GM23338 (cell line): ENCODE measurements at regions not wholly inside any gene's neighbourhood (a gene's known extent, or its start where the extent isn't known, plus 50 kb on each side); places are given as distances from the start of the nearest gene placed in this dataset.

ENCODE experiments used
- ATAC-seq: fragments of 200-7000 bp; cut with Tn5 transposase; 3 replicates; pipeline ENCODE4 v1.9.1; 2020
- DNase-seq: peaks from one replicate; pipeline ENCODE4 v3.0.0-alpha.2; 2015; ENCODE audit warnings: low spot score
- H2AFZ ChIP-seq: fragments of 200-600 bp; sonication (generic); 2 replicates; pipeline ENCODE4 v1.8.0; 2016; ENCODE audit warnings: antibody characterized with exemption, mild to moderate bottlenecking, moderate library complexity
- H3F3A ChIP-seq: fragments of 200-600 bp; sonication (generic); replicated peaks from 2 replicates; pipeline ENCODE4 v1.8.0; 2017; ENCODE audit warnings: antibody characterized with exemption, mixed run types, low read depth
- H3K27ac ChIP-seq: fragments of 200-600 bp; sonication (generic); 2 replicates; pipeline ENCODE4 v1.6.1; 2016; ENCODE audit warnings: low read depth
- H3K27me3 ChIP-seq: fragments of 200-600 bp; sonication (generic); 2 replicates; pipeline ENCODE4 v1.8.0; 2016; ENCODE audit warnings: mild to moderate bottlenecking, mixed run types, moderate library complexity; ENCODE audit not compliant: insufficient read depth
- H3K36me3 ChIP-seq: fragments of 200-600 bp; sonication (generic); 2 replicates; pipeline ENCODE4 v1.8.0; 2016; ENCODE audit warnings: mild to moderate bottlenecking; ENCODE audit not compliant: insufficient read depth
- H3K4me1 ChIP-seq: fragments of 200-600 bp; sonication (generic); 2 replicates; pipeline ENCODE4 v1.8.0; 2016; ENCODE audit warnings: mild to moderate bottlenecking, moderate library complexity; ENCODE audit not compliant: insufficient read depth
- H3K4me2 ChIP-seq: fragments of 200-600 bp; sonication (generic); 2 replicates; pipeline ENCODE4 v1.7.1; 2017; ENCODE audit warnings: mixed run types
- H3K4me3 ChIP-seq: fragments of 200-600 bp; sonication (generic); 2 replicates; pipeline ENCODE4 v1.6.1; 2016; ENCODE audit warnings: mixed run types
- H3K79me2 ChIP-seq: fragments of 200-600 bp; sonication (generic); replicated peaks from 2 replicates; pipeline ENCODE4 v1.8.0; 2017; ENCODE audit warnings: mild to moderate bottlenecking; ENCODE audit not compliant: insufficient read depth
- H3K9me2 ChIP-seq: fragments of 200-600 bp; sonication (generic); 2 replicates; pipeline ENCODE4 v1.8.0; 2017; ENCODE audit not compliant: insufficient read depth
- H4K20me1 ChIP-seq: fragments of 200-600 bp; sonication (generic); replicated peaks from 2 replicates; pipeline ENCODE4 v1.8.0; 2017; ENCODE audit warnings: mild to moderate bottlenecking; ENCODE audit not compliant: insufficient read depth
- H3K27ac Mint-ChIP-seq: 2 replicates; pipeline ENCODE4 v1.8.0; 2020; ENCODE audit warnings: inconsistent platforms, mild to moderate bottlenecking, moderate library complexity, mixed read lengths
- H3K27me3 Mint-ChIP-seq: 3 replicates; pipeline ENCODE4 v1.8.0; 2022; ENCODE audit warnings: low read depth, mild to moderate bottlenecking, moderate library complexity, mixed read lengths, inconsistent platforms; ENCODE audit not compliant: insufficient read depth, poor library complexity
- H3K36me3 Mint-ChIP-seq: 3 replicates; pipeline ENCODE4 v1.8.0; 2021; ENCODE audit warnings: low read depth, mild to moderate bottlenecking, inconsistent platforms, moderate library complexity, mixed read lengths
- H3K4me1 Mint-ChIP-seq: 3 replicates; pipeline ENCODE4 v1.8.0; 2020; ENCODE audit warnings: mild to moderate bottlenecking, inconsistent platforms, mixed read lengths
- H3K4me3 Mint-ChIP-seq: 3 replicates; pipeline ENCODE4 v1.8.0; 2021; ENCODE audit warnings: moderate library complexity, mild to moderate bottlenecking, inconsistent platforms, mixed read lengths
- H3K9me3 Mint-ChIP-seq: 3 replicates; pipeline ENCODE4 v1.8.0; 2020; ENCODE audit warnings: moderate library complexity, mild to moderate bottlenecking, inconsistent platforms, mixed read lengths
- CREB1 ChIP-seq: fragments of 250-450 bp; sonication (Bioruptor Pico); IDR thresholded peaks from 2 replicates; pipeline ENCODE4 v1.5.0; 2020; ENCODE audit warnings: low read depth, mild to moderate bottlenecking, moderate library complexity
- ETS1 ChIP-seq: IDR thresholded peaks from 2 replicates; pipeline ENCODE4 v1.6.1; 2016; ENCODE audit warnings: antibody characterized with exemption
- EZH2phosphoT487 ChIP-seq: fragments of 200-600 bp; sonication (generic); IDR thresholded peaks from one replicate; pipeline ENCODE4 v1.8.1; 2018; ENCODE audit warnings: antibody characterized with exemption; ENCODE audit not compliant: unreplicated experiment
- JUNB ChIP-seq: IDR thresholded peaks from one replicate; pipeline ENCODE4 v1.6.1; 2016; ENCODE audit warnings: antibody characterized with exemption; ENCODE audit not compliant: unreplicated experiment
- NANOG ChIP-seq: IDR thresholded peaks from 2 replicates; pipeline ENCODE4 v1.6.1; 2016; ENCODE audit warnings: antibody characterized with exemption, borderline replicate concordance
- POLR2AphosphoS5 ChIP-seq: IDR thresholded peaks from 2 replicates; pipeline ENCODE4 v1.6.1; 2016; ENCODE audit warnings: antibody characterized with exemption, low read depth
- STAT1 ChIP-seq: IDR thresholded peaks from one replicate; pipeline ENCODE4 v1.6.1; 2016; ENCODE audit warnings: antibody characterized with exemption; ENCODE audit not compliant: unreplicated experiment
- ZNF114 ChIP-seq: fragments of 250-450 bp; sonication (Bioruptor Pico); IDR thresholded peaks from 2 replicates; pipeline ENCODE4 v1.5.0; 2020; ENCODE audit warnings: mild to moderate bottlenecking, moderate library complexity
- ZNF462 ChIP-seq: fragments of 250-450 bp; sonication (Bioruptor Pico); IDR thresholded peaks from 2 replicates; pipeline ENCODE4 v1.5.0; 2020; ENCODE audit warnings: mild to moderate bottlenecking, moderate library complexity
- TF ChIP-seq, protein P1 (sequence below): IDR thresholded peaks from one replicate; pipeline ENCODE4 v1.6.1; 2018; ENCODE audit warnings: antibody characterized with exemption; ENCODE audit not compliant: unreplicated experiment

- no peak overlapping the region for H3K4me3 Mint-ChIP-seq
- no peak overlapping the region for H2AFZ ChIP-seq
- no peaks in the 10 kb centered on the region for H3K4me1 ChIP-seq
- H3K36me3 ChIP-seq: no peaks in the 10 kb centered on the region
- no peak overlapping the region for H3K4me2 ChIP-seq
- no peak overlapping the region for H3K27ac ChIP-seq
- H3K36me3 Mint-ChIP-seq: no peaks in the 10 kb centered on the region
- H3K4me1 Mint-ChIP-seq: no peaks in the 10 kb centered on the region
- no peaks in the 10 kb centered on the region for H3F3A ChIP-seq
- H3K27me3 Mint-ChIP-seq: peaks cover 81% of the 10 kb centered on the region
- no peaks in the 10 kb centered on the region for H3K79me2 ChIP-seq
- H4K20me1 ChIP-seq: no peaks in the 10 kb centered on the region; the same call in 1 of the 2 replicates
- H3K9me2 ChIP-seq: no peaks in the 10 kb centered on the region
- DNase-seq: no peak
- no peak overlapping the region for H3K27ac Mint-ChIP-seq
- H3K27me3 ChIP-seq: peaks cover 100% of the 10 kb centered on the region
- no peaks in the 10 kb centered on the region; the same call in 2 of the 3 replicates for H3K9me3 Mint-ChIP-seq
- TF ChIP-seq STAT1: no peak
- no peak for TF ChIP-seq JUNB
- TF ChIP-seq POLR2AphosphoS5: no peak
- no peak for TF ChIP-seq CREB1 (CRISPR knock-in tag)
- no peak for ATAC-seq
- no peak overlapping the region for H3K4me3 ChIP-seq
These were observed 69.0 kb downstream of the GGTLC2 start for GRCh38 chr22:22713416-22713815.

- H3K27ac ChIP-seq: no peak overlapping the region
- no peaks in the 10 kb centered on the region for H3K9me2 ChIP-seq
- H3K4me3 Mint-ChIP-seq: no peak overlapping the region
- H3K4me1 ChIP-seq: no peaks in the 10 kb centered on the region
- H3K4me3 ChIP-seq: no peak overlapping the region
- H3K9me3 Mint-ChIP-seq: no peaks in the 10 kb centered on the region; the same call in 2 of the 3 replicates
- no peak overlapping the region for H3K4me2 ChIP-seq
- no peaks in the 10 kb centered on the region for H3K36me3 ChIP-seq
- H3K79me2 ChIP-seq: no peaks in the 10 kb centered on the region
- H3K4me1 Mint-ChIP-seq: no peaks in the 10 kb centered on the region
- ATAC-seq (no peak), DNase-seq (no peak)
- H3F3A ChIP-seq: no peaks in the 10 kb centered on the region
- H3K27ac Mint-ChIP-seq: no peak overlapping the region
- H4K20me1 ChIP-seq: no peaks in the 10 kb centered on the region; the same call in 1 of the 2 replicates
- H3K27me3 Mint-ChIP-seq: peaks cover 73% of the 10 kb centered on the region
- no peaks in the 10 kb centered on the region for H3K36me3 Mint-ChIP-seq
- H3K27me3 ChIP-seq: peaks cover 100% of the 10 kb centered on the region
- no peak overlapping the region for H2AFZ ChIP-seq
- TF ChIP-seq ZNF462 (CRISPR knock-in tag): no peak
- TF ChIP-seq, protein P1, sequence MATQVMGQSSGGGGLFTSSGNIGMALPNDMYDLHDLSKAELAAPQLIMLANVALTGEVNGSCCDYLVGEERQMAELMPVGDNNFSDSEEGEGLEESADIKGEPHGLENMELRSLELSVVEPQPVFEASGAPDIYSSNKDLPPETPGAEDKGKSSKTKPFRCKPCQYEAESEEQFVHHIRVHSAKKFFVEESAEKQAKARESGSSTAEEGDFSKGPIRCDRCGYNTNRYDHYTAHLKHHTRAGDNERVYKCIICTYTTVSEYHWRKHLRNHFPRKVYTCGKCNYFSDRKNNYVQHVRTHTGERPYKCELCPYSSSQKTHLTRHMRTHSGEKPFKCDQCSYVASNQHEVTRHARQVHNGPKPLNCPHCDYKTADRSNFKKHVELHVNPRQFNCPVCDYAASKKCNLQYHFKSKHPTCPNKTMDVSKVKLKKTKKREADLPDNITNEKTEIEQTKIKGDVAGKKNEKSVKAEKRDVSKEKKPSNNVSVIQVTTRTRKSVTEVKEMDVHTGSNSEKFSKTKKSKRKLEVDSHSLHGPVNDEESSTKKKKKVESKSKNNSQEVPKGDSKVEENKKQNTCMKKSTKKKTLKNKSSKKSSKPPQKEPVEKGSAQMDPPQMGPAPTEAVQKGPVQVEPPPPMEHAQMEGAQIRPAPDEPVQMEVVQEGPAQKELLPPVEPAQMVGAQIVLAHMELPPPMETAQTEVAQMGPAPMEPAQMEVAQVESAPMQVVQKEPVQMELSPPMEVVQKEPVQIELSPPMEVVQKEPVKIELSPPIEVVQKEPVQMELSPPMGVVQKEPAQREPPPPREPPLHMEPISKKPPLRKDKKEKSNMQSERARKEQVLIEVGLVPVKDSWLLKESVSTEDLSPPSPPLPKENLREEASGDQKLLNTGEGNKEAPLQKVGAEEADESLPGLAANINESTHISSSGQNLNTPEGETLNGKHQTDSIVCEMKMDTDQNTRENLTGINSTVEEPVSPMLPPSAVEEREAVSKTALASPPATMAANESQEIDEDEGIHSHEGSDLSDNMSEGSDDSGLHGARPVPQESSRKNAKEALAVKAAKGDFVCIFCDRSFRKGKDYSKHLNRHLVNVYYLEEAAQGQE: no peak
- no peak for TF ChIP-seq ZNF114 (CRISPR knock-in tag)
- no peak for TF ChIP-seq CREB1 (CRISPR knock-in tag)
- no peak for TF ChIP-seq POLR2AphosphoS5
- no peak for TF ChIP-seq STAT1
- TF ChIP-seq JUNB: no peak
- TF ChIP-seq ETS1: no peak
- no peak for TF ChIP-seq EZH2phosphoT487
- no peak for TF ChIP-seq NANOG
These were observed 70.4 kb downstream of the GGTLC2 start for GRCh38 chr22:22714600-22715335.
